ENCODE measurements at regions not wholly inside any gene's neighbourhood (a gene's known extent, or its start where the extent isn't known, plus 50 kb on each side); places are given as distances from the start of the nearest gene placed in this dataset.

DNA sequence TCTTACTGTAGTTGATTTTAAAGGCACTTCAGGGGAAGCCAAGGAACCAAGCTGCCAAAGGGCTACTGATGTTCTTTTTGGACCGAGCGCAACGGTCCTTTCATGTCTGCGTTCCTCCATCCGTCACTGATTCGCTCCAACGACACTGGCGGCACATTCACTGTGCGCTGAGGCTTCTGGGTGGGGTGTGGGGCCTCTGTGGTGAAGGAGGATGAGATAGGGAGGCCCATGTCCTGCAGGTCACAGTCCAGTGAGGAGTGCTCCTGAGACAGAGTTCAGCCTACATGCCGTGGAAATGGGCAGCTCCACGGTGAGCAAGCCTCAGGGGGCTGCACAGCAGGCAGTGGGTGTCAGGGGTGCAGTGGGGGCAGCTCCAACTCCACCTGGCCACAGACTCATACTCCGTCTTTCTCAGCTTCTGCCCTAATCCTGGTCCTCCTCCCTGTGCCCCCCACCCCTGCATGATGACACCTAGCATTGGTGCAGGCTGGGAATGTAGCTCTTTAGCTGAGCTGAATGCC lies 87.8 kb upstream of the SHANK2 start:
- TF ChIP-seq, protein P1, sequence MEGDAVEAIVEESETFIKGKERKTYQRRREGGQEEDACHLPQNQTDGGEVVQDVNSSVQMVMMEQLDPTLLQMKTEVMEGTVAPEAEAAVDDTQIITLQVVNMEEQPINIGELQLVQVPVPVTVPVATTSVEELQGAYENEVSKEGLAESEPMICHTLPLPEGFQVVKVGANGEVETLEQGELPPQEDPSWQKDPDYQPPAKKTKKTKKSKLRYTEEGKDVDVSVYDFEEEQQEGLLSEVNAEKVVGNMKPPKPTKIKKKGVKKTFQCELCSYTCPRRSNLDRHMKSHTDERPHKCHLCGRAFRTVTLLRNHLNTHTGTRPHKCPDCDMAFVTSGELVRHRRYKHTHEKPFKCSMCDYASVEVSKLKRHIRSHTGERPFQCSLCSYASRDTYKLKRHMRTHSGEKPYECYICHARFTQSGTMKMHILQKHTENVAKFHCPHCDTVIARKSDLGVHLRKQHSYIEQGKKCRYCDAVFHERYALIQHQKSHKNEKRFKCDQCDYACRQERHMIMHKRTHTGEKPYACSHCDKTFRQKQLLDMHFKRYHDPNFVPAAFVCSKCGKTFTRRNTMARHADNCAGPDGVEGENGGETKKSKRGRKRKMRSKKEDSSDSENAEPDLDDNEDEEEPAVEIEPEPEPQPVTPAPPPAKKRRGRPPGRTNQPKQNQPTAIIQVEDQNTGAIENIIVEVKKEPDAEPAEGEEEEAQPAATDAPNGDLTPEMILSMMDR (IDR thresholded peaks at IDR 0.05): no peak
- TF ChIP-seq POLR2A (IDR thresholded peaks at IDR 0.05): no peak
